ENCODE measurements at regions not wholly inside any gene's neighbourhood (a gene's known extent, or its start where the extent isn't known, plus 50 kb on each side); places are given as distances from the start of the nearest gene placed in this dataset.

DNA sequence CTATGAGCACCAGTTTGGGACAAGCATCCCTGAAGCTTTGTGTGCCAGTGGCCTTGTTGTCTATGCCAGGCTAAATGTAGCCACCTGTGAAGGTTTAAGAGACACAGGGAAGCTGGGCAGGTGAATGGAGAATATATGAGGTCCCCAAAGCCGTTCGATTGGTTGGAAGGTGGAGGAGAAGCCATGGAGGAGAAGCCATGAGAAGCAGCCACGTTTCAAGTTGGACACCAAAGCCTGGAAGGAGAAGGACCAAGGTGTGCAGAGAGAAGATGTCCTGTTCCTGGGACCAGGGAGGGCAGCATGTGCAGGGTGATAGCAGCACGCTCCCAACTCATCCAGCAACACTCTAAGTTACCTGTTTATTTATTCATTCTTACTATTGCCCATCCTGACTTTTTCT is 432.3 kb upstream of the TSHZ3 start:
- H3K79me2 ChIP-seq (ENCODE audit: low read length) = no peaks in the 10 kb centered on the region
- no peak overlapping the region for H3K9ac ChIP-seq (ENCODE audit: low read length)
- peaks cover 36% of the 10 kb centered on the region for H3K27me3 ChIP-seq (replicated peaks; ENCODE audit: insufficient read depth, low read length)
- TF ChIP-seq, protein P1, sequence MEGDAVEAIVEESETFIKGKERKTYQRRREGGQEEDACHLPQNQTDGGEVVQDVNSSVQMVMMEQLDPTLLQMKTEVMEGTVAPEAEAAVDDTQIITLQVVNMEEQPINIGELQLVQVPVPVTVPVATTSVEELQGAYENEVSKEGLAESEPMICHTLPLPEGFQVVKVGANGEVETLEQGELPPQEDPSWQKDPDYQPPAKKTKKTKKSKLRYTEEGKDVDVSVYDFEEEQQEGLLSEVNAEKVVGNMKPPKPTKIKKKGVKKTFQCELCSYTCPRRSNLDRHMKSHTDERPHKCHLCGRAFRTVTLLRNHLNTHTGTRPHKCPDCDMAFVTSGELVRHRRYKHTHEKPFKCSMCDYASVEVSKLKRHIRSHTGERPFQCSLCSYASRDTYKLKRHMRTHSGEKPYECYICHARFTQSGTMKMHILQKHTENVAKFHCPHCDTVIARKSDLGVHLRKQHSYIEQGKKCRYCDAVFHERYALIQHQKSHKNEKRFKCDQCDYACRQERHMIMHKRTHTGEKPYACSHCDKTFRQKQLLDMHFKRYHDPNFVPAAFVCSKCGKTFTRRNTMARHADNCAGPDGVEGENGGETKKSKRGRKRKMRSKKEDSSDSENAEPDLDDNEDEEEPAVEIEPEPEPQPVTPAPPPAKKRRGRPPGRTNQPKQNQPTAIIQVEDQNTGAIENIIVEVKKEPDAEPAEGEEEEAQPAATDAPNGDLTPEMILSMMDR (IDR thresholded peaks at IDR 0.05; ENCODE audit: low read length) = no peak
- no peak for TF ChIP-seq EZH2phosphoT487 (IDR thresholded peaks at IDR 0.05; ENCODE audit: low read length)
- TF ChIP-seq EZH2 (optimal IDR thresholded peaks at IDR 0.05; ENCODE audit: low read depth, low read length) = no peak
- H3K4me2 ChIP-seq (ENCODE audit: low read depth, low read length) = no peak overlapping the region
- no peaks in the 10 kb centered on the region for H3K4me1 ChIP-seq (ENCODE audit: low read length)
- H3K9me2 ChIP-seq (replicated peaks; ENCODE audit: insufficient read depth, low read length) = no peaks in the 10 kb centered on the region
- H2AFZ ChIP-seq (ENCODE audit: low read length) = no peak overlapping the region
- no peaks in the 10 kb centered on the region for H4K20me1 ChIP-seq (ENCODE audit: insufficient read depth, low read length)
- no peaks in the 10 kb centered on the region for H3K9me3 ChIP-seq (replicated peaks; ENCODE audit: insufficient read depth, low read length)
- H3F3A ChIP-seq (ENCODE audit: insufficient read depth, low read length) = no peaks in the 10 kb centered on the region
- no peak overlapping the region for H3K27ac ChIP-seq (ENCODE audit: low read length)
- H3K4me3 ChIP-seq (ENCODE audit: low read length) = no peak overlapping the region
- H3K36me3 ChIP-seq (replicated peaks; ENCODE audit: insufficient read depth, low read length) = no peaks in the 10 kb centered on the region
- no peak for DNase-seq

DNA sequence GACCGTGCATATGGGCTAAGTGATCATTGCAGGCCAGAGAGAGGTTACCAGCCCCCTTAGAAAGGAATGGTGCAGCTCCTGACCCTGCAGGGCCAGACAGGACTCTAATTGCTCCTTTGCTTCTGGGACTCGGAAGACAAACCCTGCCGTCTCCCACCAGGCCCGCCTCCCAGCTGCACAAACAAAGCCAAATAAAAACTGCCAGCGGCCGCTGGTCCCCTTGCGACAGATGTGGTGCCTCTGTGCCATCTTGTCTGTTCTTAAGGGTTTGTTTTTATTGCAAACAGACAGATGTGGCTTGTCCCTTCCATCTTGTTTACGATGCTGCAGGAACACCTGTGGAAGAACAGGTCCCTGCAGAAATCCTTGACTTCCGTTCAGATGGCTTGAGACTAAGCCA is 434.4 kb upstream of the TSHZ3 start:
- Histone ChIP-seq H3K27ac (ENCODE audit: low read length) (no peak overlapping the region), H3K9me3 (replicated peaks; ENCODE audit: insufficient read depth, low read length) (no peaks in the 10 kb centered on the region), H3F3A (ENCODE audit: insufficient read depth, low read length) (no peaks in the 10 kb centered on the region), H3K4me2 (ENCODE audit: low read depth, low read length) (no peak overlapping the region), H2AFZ (ENCODE audit: low read length) (no peak overlapping the region), H4K20me1 (ENCODE audit: insufficient read depth, low read length) (no peaks in the 10 kb centered on the region), H3K27me3 (replicated peaks; ENCODE audit: insufficient read depth, low read length) (peaks cover 31% of the 10 kb centered on the region), H3K4me1 (ENCODE audit: low read length) (no peaks in the 10 kb centered on the region), H3K79me2 (ENCODE audit: low read length) (no peaks in the 10 kb centered on the region), H3K9ac (ENCODE audit: low read length) (no peak overlapping the region), H3K36me3 (replicated peaks; ENCODE audit: insufficient read depth, low read length) (no peaks in the 10 kb centered on the region), H3K9me2 (replicated peaks; ENCODE audit: insufficient read depth, low read length) (no peaks in the 10 kb centered on the region), H3K4me3 (ENCODE audit: low read length) (no peak overlapping the region)
- TF ChIP-seq, protein P1 (IDR thresholded peaks at IDR 0.05; ENCODE audit: low read length) = no peak
- TF ChIP-seq EZH2 (optimal IDR thresholded peaks at IDR 0.05; ENCODE audit: low read depth, low read length) (no peak), EZH2phosphoT487 (IDR thresholded peaks at IDR 0.05; ENCODE audit: low read length) (no peak)
- DNase-seq = no peak

DNA sequence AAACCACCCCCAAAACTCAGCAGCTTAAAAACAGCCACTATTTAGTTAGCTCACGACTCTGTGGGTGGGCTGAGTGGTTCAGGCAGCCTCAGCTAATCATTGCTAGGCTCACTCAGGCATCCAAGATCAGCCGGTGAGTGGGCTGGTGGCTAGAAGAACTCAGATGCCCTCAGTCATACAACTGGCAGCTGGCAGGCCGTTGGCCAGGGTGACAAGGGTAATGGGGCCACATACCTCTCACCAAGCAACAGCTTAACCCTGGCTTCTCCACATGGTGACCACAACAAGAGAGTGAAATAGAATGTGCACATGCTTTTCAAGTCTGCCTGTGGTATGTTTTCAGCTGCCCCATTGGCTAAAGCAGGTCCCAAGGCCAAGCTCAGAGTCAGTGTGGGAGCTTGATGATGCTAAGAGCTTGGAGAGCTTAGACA is 435.4 kb upstream of the TSHZ3 start:
- Histone ChIP-seq H3K9me3 (replicated peaks; ENCODE audit: insufficient read depth, low read length) (no peaks in the 10 kb centered on the region), H3K4me3 (ENCODE audit: low read length) (no peak overlapping the region), H3K27me3 (replicated peaks; ENCODE audit: insufficient read depth, low read length) (peaks cover 31% of the 10 kb centered on the region), H2AFZ (ENCODE audit: low read length) (no peak overlapping the region), H3F3A (ENCODE audit: insufficient read depth, low read length) (no peaks in the 10 kb centered on the region), H3K9ac (ENCODE audit: low read length) (no peak overlapping the region), H3K27ac (ENCODE audit: low read length) (no peak overlapping the region), H3K36me3 (replicated peaks; ENCODE audit: insufficient read depth, low read length) (no peaks in the 10 kb centered on the region), H3K4me1 (ENCODE audit: low read length) (no peaks in the 10 kb centered on the region), H3K79me2 (ENCODE audit: low read length) (no peaks in the 10 kb centered on the region), H4K20me1 (ENCODE audit: insufficient read depth, low read length) (no peaks in the 10 kb centered on the region), H3K9me2 (replicated peaks; ENCODE audit: insufficient read depth, low read length) (no peaks in the 10 kb centered on the region), H3K4me2 (ENCODE audit: low read depth, low read length) (no peak overlapping the region)
- TF ChIP-seq, protein P1 (IDR thresholded peaks at IDR 0.05; ENCODE audit: low read length) = no peak
- no peak for TF ChIP-seq EZH2phosphoT487 (IDR thresholded peaks at IDR 0.05; ENCODE audit: low read length)
- no peak for TF ChIP-seq EZH2 (optimal IDR thresholded peaks at IDR 0.05; ENCODE audit: low read depth, low read length)
- no peak for DNase-seq

All from MM.1S (cell line).